ENCODE measurements at regions not wholly inside any gene's neighbourhood (a gene's known extent, or its start where the extent isn't known, plus 50 kb on each side); places are given as distances from the start of the nearest gene placed in this dataset.

- H3K4me2 ChIP-seq: no peak overlapping the region
- no peaks in the 10 kb centered on the region for H3K79me2 ChIP-seq
- no peaks in the 10 kb centered on the region for H3K36me3 ChIP-seq (replicated peaks; ENCODE audit: insufficient read depth, low read depth)
- no peaks in the 10 kb centered on the region for H3K27me3 ChIP-seq
- no peaks in the 10 kb centered on the region for H3K9me2 ChIP-seq (replicated peaks; ENCODE audit: insufficient read depth)
- no peaks in the 10 kb centered on the region for H3K4me1 ChIP-seq (ENCODE audit: insufficient read depth)
- H3K27ac ChIP-seq: no peak overlapping the region
- H3K4me3 ChIP-seq: no peak overlapping the region
- 54% methylated on average over 2 of the region's 2 CpGs for WGBS (ENCODE audit: low lambda C conversion rate, missing lambda C conversion rate)
- H4K20me1 ChIP-seq (ENCODE audit: insufficient read depth, poor library complexity, severe bottlenecking): no peaks in the 10 kb centered on the region
- no peaks in the 10 kb centered on the region for H3K9me3 ChIP-seq (ENCODE audit: low read depth)
- H2AFZ ChIP-seq: no peak overlapping the region
- no peak for DNase-seq (ENCODE audit: low spot score)
- TF ChIP-seq EZH2phosphoT487 (IDR thresholded peaks at IDR 0.05; ENCODE audit: low read depth, severe bottlenecking, unreplicated experiment) (no peak), CTCF (IDR thresholded peaks at IDR 0.05; ENCODE audit: poor library complexity) (no peak), EZH2 (IDR thresholded peaks at IDR 0.05; ENCODE audit: borderline replicate concordance) (no peak)
These were observed 133.6 kb upstream of the TUT7 start for GRCh38 chr9:86487838-86488233.

GRCh38 chr9:86486891-86487837 is 133.0 kb upstream of the TUT7 start:
- Histone ChIP-seq H3K4me1 (ENCODE audit: insufficient read depth) (no peaks in the 10 kb centered on the region), H3K4me3 (no peak overlapping the region), H3K27me3 (no peaks in the 10 kb centered on the region), H3K27ac (no peak overlapping the region), H4K20me1 (ENCODE audit: insufficient read depth, poor library complexity, severe bottlenecking) (no peaks in the 10 kb centered on the region), H3K9me3 (ENCODE audit: low read depth) (no peaks in the 10 kb centered on the region), H3K36me3 (replicated peaks; ENCODE audit: insufficient read depth, low read depth) (no peaks in the 10 kb centered on the region), H2AFZ (no peak overlapping the region), H3K4me2 (no peak overlapping the region), H3K79me2 (no peaks in the 10 kb centered on the region), H3K9me2 (replicated peaks; ENCODE audit: insufficient read depth) (no peaks in the 10 kb centered on the region)
- DNase-seq (ENCODE audit: low spot score): peak; percentile 70
- TF ChIP-seq EZH2 (IDR thresholded peaks at IDR 0.05; ENCODE audit: borderline replicate concordance): no peak
- TF ChIP-seq CTCF (IDR thresholded peaks at IDR 0.05; ENCODE audit: poor library complexity): peak; percentile 70
- WGBS (ENCODE audit: low lambda C conversion rate, missing lambda C conversion rate): 6% methylated on average over 1 of the region's 1 CpG

GRCh38 chr9:86485359-86485758 is 131.1 kb upstream of the TUT7 start:
- H3K79me2 ChIP-seq: no peaks in the 10 kb centered on the region
- H2AFZ ChIP-seq: no peak overlapping the region
- no peaks in the 10 kb centered on the region for H3K4me1 ChIP-seq (ENCODE audit: insufficient read depth)
- WGBS (ENCODE audit: low lambda C conversion rate, missing lambda C conversion rate): 73% methylated on average over 5 of the region's 5 CpGs
- no peak for TF ChIP-seq EZH2 (IDR thresholded peaks at IDR 0.05; ENCODE audit: borderline replicate concordance)
- no peak for TF ChIP-seq EZH2phosphoT487 (IDR thresholded peaks at IDR 0.05; ENCODE audit: low read depth, severe bottlenecking, unreplicated experiment)
- no peak for TF ChIP-seq CTCF (IDR thresholded peaks at IDR 0.05; ENCODE audit: poor library complexity)
- no peak overlapping the region for H3K4me3 ChIP-seq
- H3K9me2 ChIP-seq (replicated peaks; ENCODE audit: insufficient read depth): no peaks in the 10 kb centered on the region
- H3K9me3 ChIP-seq (ENCODE audit: low read depth): no peaks in the 10 kb centered on the region
- H4K20me1 ChIP-seq (ENCODE audit: insufficient read depth, poor library complexity, severe bottlenecking): no peaks in the 10 kb centered on the region
- no peak overlapping the region for H3K27ac ChIP-seq
- H3K4me2 ChIP-seq: no peak overlapping the region
- no peaks in the 10 kb centered on the region for H3K36me3 ChIP-seq (replicated peaks; ENCODE audit: insufficient read depth, low read depth)
- no peaks in the 10 kb centered on the region for H3K27me3 ChIP-seq
- DNase-seq (ENCODE audit: low spot score): no peak

All from hepatocyte (in vitro differentiated cells).